HG03457 (cell line): ENCODE measurements at regions not wholly inside any gene's neighbourhood (a gene's known extent, or its start where the extent isn't known, plus 50 kb on each side); places are given as distances from the start of the nearest gene placed in this dataset.

Experiments used
- ATAC-seq: cut with Tn5 transposase; IDR thresholded peaks from one replicate; pipeline ENCODE4 v1.9.1; 2021; ENCODE audit warnings: moderate number of reproducible peaks; ENCODE audit not compliant: unreplicated experiment

GRCh38 chr12:105775343-105775742 lies 363.4 kb downstream of the NUAK1 start:
- ATAC-seq: no peak

GRCh38 chr12:105783983-105784947 lies 354.5 kb downstream of the NUAK1 start:
- ATAC-seq: no peak

- no peak for ATAC-seq
Measured at GRCh38 chr12:105793421-105793820, 345.3 kb downstream of the NUAK1 start.

GRCh38 chr12:105798256-105798845 lies 340.4 kb downstream of the NUAK1 start:
- ATAC-seq: no peak

- no peak for ATAC-seq
Measured at GRCh38 chr12:105799103-105799502, 339.7 kb downstream of the NUAK1 start.

- no peak for ATAC-seq
Measured at GRCh38 chr12:105801351-105801750, 337.4 kb downstream of the NUAK1 start.

- no peak for ATAC-seq
Measured at GRCh38 chr12:105803292-105803691, 335.5 kb downstream of the NUAK1 start.

GRCh38 chr12:105804591-105805265 lies 334.0 kb downstream of the NUAK1 start:
- no peak for ATAC-seq

GRCh38 chr12:105805730-105806399 lies 332.9 kb downstream of the NUAK1 start:
- no peak for ATAC-seq

GRCh38 chr12:105806400-105806770 lies 332.4 kb downstream of the NUAK1 start:
- ATAC-seq: no peak

- ATAC-seq: no peak
Measured at GRCh38 chr12:105812366-105812765, 326.4 kb downstream of the NUAK1 start.

GRCh38 chr12:105813201-105813600 lies 325.6 kb downstream of the NUAK1 start:
- no peak for ATAC-seq

- ATAC-seq: no peak
Measured at GRCh38 chr12:105814283-105814682, 324.5 kb downstream of the NUAK1 start.

GRCh38 chr12:105819549-105819948 lies 319.2 kb downstream of the NUAK1 start:
- ATAC-seq: no peak

GRCh38 chr12:105820429-105821125 lies 318.2 kb downstream of the NUAK1 start:
- ATAC-seq: no peak

- no peak for ATAC-seq
Measured at GRCh38 chr12:105822131-105823105, 316.3 kb downstream of the NUAK1 start.

- no peak for ATAC-seq
Measured at GRCh38 chr12:105823810-105824209, 314.9 kb downstream of the NUAK1 start.

GRCh38 chr12:105825141-105825540 lies 313.6 kb downstream of the NUAK1 start:
- no peak for ATAC-seq

GRCh38 chr12:105831372-105831771 lies 307.4 kb downstream of the NUAK1 start:
- no peak for ATAC-seq
